ENCODE measurements at regions not wholly inside any gene's neighbourhood (a gene's known extent, or its start where the extent isn't known, plus 50 kb on each side); places are given as distances from the start of the nearest gene placed in this dataset.
"Not testable (repeated sequence)": the region's sequence is repeated elsewhere in the genome, so short reads cannot be mapped to it uniquely, and the experiment has no call there.

DNA sequence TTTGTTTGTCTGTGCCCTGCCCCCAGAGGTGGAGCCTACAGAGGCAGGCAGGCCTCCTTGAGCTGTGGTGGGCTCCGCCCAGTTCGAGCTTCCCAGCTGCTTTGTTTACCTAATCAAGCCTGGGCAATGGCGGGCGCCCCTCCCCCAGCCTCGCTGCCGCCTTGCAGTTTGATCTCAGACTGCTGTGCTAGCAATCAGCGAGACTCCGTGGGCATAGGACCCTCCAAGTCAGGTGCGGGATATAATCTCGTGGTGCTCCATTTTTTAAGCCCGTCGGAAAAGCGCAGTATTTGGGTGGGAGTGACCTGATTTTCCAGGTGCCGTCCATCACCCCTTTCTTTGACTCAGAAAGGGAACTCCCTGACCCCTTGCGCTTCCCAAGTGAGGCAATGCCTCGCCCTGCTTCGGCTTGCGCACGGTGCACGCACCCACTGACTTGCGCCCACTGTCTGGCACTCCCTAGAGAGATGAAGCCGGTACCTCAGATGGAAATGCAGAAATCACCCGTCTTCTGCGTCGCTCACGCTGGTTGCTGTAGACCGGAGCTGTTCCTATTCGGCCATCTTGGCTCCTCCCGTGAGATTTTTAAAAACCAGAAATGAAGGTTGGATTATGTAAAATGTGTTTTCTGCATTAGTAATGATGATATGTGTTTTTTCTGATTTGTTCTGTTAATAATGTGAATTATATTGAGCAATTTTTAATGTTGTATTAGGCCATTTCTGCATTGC is 59.7 kb downstream of the CYTL1 start:
- TF ChIP-seq, protein P1, sequence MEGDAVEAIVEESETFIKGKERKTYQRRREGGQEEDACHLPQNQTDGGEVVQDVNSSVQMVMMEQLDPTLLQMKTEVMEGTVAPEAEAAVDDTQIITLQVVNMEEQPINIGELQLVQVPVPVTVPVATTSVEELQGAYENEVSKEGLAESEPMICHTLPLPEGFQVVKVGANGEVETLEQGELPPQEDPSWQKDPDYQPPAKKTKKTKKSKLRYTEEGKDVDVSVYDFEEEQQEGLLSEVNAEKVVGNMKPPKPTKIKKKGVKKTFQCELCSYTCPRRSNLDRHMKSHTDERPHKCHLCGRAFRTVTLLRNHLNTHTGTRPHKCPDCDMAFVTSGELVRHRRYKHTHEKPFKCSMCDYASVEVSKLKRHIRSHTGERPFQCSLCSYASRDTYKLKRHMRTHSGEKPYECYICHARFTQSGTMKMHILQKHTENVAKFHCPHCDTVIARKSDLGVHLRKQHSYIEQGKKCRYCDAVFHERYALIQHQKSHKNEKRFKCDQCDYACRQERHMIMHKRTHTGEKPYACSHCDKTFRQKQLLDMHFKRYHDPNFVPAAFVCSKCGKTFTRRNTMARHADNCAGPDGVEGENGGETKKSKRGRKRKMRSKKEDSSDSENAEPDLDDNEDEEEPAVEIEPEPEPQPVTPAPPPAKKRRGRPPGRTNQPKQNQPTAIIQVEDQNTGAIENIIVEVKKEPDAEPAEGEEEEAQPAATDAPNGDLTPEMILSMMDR (IDR thresholded peaks at IDR 0.05 in 4 of 5, conservative IDR thresholded peaks at IDR 0.05 in 1 of 5) = not testable (repeated sequence)
- TF ChIP-seq POLR2A (IDR thresholded peaks at IDR 0.05) = not testable (repeated sequence)
